ENCODE measurements at regions not wholly inside any gene's neighbourhood (a gene's known extent, or its start where the extent isn't known, plus 50 kb on each side); places are given as distances from the start of the nearest gene placed in this dataset.

- peak; percentile 45 for ATAC-seq
- TF ChIP-seq ARNTL (CRISPR knock-in tag; IDR thresholded peaks at IDR 0.05; ENCODE audit: borderline replicate concordance, low read depth) (no peak), TCF4 (CRISPR knock-in tag; IDR thresholded peaks at IDR 0.05; ENCODE audit: borderline replicate concordance) (no peak), CREB5 (CRISPR knock-in tag; IDR thresholded peaks at IDR 0.05; ENCODE audit: low read depth) (no peak), SNAI2 (CRISPR knock-in tag; IDR thresholded peaks at IDR 0.05) (no peak), CSRNP3 (CRISPR knock-in tag; IDR thresholded peaks at IDR 0.05) (no peak), ZNF70 (CRISPR knock-in tag; IDR thresholded peaks at IDR 0.05) (no peak), TSHZ2 (CRISPR knock-in tag; IDR thresholded peaks at IDR 0.05) (no peak), ZFP30 (CRISPR knock-in tag; IDR thresholded peaks at IDR 0.05) (no peak), ZFP3 (CRISPR knock-in tag; IDR thresholded peaks at IDR 0.05) (no peak), PATZ1 (CRISPR knock-in tag; IDR thresholded peaks at IDR 0.05; ENCODE audit: borderline replicate concordance) (no peak), BACH2 (CRISPR knock-in tag; IDR thresholded peaks at IDR 0.05; ENCODE audit: borderline replicate concordance) (no peak), ZC3H10 (CRISPR knock-in tag; IDR thresholded peaks at IDR 0.05) (no peak), TOX (CRISPR knock-in tag; IDR thresholded peaks at IDR 0.05; ENCODE audit: borderline replicate concordance) (no peak), GLIS3 (CRISPR knock-in tag; IDR thresholded peaks at IDR 0.05) (no peak), POU6F1 (CRISPR knock-in tag; IDR thresholded peaks at IDR 0.05; ENCODE audit: borderline replicate concordance, low read depth) (no peak), RARB (CRISPR knock-in tag; IDR thresholded peaks at IDR 0.05) (no peak), OSR1 (CRISPR knock-in tag; IDR thresholded peaks at IDR 0.05) (no peak), ZNF8 (CRISPR knock-in tag; IDR thresholded peaks at IDR 0.05) (no peak)
Observed at GRCh38 chr17:72365857-72366414, 245.1 kb downstream of the SOX9 start.

- ATAC-seq, result no peak
- TF ChIP-seq ZNF8 (CRISPR knock-in tag; IDR thresholded peaks at IDR 0.05), result no peak
- no peak for TF ChIP-seq ARNTL (CRISPR knock-in tag; IDR thresholded peaks at IDR 0.05; ENCODE audit: borderline replicate concordance, low read depth)
- TF ChIP-seq ZC3H10 (CRISPR knock-in tag; IDR thresholded peaks at IDR 0.05), result no peak
- no peak for TF ChIP-seq POU6F1 (CRISPR knock-in tag; IDR thresholded peaks at IDR 0.05; ENCODE audit: borderline replicate concordance, low read depth)
- no peak for TF ChIP-seq BACH2 (CRISPR knock-in tag; IDR thresholded peaks at IDR 0.05; ENCODE audit: borderline replicate concordance)
- no peak for TF ChIP-seq ZNF565 (CRISPR knock-in tag; conservative IDR thresholded peaks at IDR 0.05; ENCODE audit: low read depth)
- TF ChIP-seq TSHZ2 (CRISPR knock-in tag; IDR thresholded peaks at IDR 0.05), result no peak
- no peak for TF ChIP-seq ZFP3 (CRISPR knock-in tag; IDR thresholded peaks at IDR 0.05)
Observed at GRCh38 chr17:72366626-72367025, 245.8 kb downstream of the SOX9 start.
